Left lobe of liver (tissue), 2 donors: ENCODE measurements at regions not wholly inside any gene's neighbourhood (a gene's known extent, or its start where the extent isn't known, plus 50 kb on each side); places are given as distances from the start of the nearest gene placed in this dataset.

Experiments
- ATAC-seq: fragments of 200-7000 bp; cut with Tn5 transposase; one replicate; pipeline ENCODE4 v1.9.1; 2020; ENCODE audit warnings: mild to moderate bottlenecking, moderate library complexity
- DNase-seq: peaks from one replicate; pipeline ENCODE4 v3.0.0-alpha.2; 2020; ENCODE audit warnings: low spot score
- donor health status: DM: no; HTN: no; CAD: no; lungs with moderate emphysema.
- donor health status: DM: no; HTN: yes; CAD: no.

DNA sequence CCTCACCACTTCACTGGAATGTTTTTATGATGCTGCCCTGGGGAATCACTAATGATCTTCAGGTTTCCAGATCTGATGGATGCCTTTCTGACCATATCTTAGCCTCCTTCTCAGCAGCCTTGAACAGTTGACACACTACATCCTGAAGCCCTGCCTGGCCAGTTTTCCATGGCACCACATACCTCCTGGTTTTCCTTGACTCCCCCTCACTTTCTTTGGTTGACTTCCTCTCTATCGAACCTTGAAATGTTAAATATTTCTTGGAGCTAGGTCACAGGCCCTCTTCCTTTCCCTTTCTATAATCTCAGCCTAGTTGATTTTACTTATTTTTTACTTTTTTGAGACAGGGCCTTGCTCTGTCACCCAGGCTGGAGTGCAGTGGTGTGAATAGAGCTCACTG, 108.8 kb upstream of the CDK1 start:
- ATAC-seq (no peak), DNase-seq (no peak)

- ATAC-seq (no peak), DNase-seq (no peak)
Observed at GRCh38 chr10:60666221-60666620, 112.1 kb upstream of the CDK1 start.

GRCh38 chr10:60664859-60665258, 113.4 kb upstream of the CDK1 start:
- DNase-seq = no peak
- ATAC-seq = no peak

DNA sequence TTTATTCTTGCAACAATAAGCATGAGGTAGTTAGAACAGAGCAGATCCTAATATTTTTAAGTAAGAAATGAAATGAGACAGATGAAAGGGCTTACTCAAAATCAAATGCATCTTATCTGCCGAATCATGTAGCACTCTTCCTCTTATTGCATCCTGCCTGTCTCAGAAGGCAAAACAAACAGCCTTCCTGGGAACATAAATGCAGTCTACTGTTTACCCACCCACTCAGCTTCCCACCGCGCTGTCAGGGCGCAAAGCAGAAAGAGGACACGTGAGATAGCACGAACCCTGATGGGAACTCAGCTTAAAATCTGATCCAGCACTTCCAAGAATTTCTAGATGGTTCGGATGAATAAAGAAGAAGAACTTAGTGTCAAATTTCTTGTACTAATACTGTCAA, 114.4 kb upstream of the CDK1 start:
- no peak for DNase-seq
- no peak for ATAC-seq

- no peak for ATAC-seq
Observed at GRCh38 chr10:60662917-60663614, 115.2 kb upstream of the CDK1 start.

DNA sequence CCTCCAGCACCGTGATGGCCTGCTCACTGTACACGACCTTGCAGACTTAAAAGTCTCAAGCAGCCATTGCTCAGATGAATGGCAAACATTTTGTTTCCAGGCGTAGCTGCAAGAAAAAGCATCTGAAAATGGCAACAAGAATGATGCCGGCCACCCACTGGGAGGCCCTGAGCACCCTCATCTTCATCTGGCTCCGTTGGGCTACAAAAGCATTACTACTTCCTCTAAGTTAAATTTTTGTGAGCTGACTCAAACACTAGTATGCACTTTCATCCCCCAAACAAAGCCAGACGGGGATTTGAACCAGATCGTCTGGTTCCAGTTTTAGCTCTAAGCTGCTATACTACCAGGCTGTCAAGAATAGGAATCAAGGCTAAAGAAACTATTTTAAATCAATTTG, 116.6 kb upstream of the CDK1 start:
- no peak for ATAC-seq

More at GRCh38 chr10:60662917-60663614, 115.2 kb upstream of the CDK1 start:
- DNase-seq = no peak

DNA sequence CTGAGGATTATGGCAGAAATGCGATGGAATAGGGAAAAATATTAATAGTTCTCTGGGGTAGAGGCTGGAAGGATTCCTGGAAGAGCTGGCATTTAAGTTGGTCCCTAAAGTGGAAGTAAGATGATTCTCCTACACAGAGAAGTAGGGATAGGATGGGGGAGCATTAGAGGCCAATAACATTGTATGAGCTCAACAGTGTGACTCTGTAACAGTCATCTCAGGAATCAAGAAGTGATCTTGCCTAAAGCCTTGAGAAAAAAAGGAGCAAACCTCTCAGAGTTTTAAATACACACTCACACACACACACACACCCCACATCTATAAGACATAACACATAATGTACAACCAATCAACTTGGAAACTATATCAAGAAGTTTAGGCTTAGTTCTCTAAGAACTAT, 117.7 kb upstream of the CDK1 start:
- ATAC-seq = no peak
- DNase-seq = no peak

More for the DNA sequence above, 116.6 kb upstream of the CDK1 start:
- DNase-seq = no peak

DNA sequence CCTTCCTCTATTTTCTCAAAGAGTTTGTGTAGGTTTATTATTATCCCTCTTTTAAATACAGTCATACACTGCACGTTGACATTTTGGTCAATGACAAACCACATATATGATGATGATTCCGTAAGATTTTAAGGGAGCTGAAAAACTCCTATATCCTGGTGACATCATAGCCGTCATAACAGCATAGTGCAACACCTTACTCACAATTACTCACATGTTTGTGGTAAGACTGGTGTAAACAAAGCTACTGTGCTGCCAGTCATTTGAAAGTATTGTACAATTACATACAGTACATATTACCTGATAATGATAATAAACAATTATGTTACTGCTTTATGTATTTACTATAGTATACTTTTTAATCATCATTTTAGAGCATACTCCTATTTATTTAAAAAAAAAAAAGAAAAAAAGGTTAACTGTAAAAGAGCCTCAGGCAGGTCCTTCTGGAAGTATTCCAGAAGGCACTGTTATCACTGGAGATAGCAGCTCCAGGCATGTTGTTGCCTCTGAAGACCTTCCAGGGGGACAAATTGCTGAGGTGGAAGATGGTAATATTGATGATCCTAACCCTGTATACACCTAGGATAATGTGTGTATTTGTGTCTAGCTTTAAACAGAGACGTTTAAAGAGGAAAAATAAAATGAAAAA, 123.3 kb upstream of the CDK1 start:
- DNase-seq (no peak), ATAC-seq (no peak)

- ATAC-seq = no peak
- no peak for DNase-seq
Observed at GRCh38 chr10:60652628-60653027, 125.7 kb upstream of the CDK1 start.

- DNase-seq (no peak), ATAC-seq (no peak)
Observed at GRCh38 chr10:60650378-60650800, 127.9 kb upstream of the CDK1 start.

- DNase-seq (no peak), ATAC-seq (no peak)
Observed at GRCh38 chr10:60649485-60650377, 128.5 kb upstream of the CDK1 start.

DNA sequence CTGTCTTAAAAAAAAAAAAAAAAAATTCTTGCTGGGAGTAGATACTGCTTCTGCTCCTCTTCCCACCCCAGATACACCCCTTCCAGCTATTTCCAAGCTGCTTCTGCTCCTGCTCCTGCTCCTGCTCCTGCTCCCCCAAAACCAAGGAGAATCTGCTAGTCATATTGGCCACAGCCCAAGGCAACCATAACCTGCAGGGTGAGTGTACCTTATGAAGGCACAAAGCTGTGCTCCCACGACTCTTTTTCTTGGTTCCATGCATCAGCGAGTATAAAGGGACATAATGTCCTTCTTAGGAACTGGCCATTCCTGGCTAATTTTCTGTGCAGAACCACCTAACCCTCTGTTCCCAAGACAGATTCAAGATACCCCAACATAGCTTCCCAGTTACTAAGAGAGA, 129.5 kb upstream of the CDK1 start:
- ATAC-seq = no peak
- DNase-seq = no peak

- ATAC-seq (peak; percentile 84), DNase-seq (no peak)
Observed at GRCh38 chr10:60646966-60647796, 131.1 kb upstream of the CDK1 start.

DNA sequence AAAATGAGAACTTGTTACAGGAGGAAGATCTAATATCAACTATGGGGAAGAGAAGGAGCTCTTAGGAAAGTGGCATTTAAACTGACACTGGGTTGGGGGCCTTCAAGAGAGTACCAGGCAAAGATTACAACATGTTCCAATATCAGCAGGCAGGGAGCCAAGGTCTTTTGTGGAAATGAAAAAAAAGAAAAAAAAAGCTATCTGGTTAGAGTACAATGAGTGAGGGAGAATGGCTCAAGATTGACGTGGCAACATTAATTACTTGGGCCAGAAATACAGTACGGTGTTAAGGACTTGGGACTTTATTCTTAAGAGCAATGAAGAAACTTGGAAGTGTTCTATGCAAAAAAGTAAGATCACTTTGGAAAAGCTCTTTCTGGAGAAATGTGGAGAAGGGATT, 132.3 kb upstream of the CDK1 start:
- ATAC-seq = no peak
- DNase-seq = no peak

- DNase-seq = no peak
- no peak for ATAC-seq
Observed at GRCh38 chr10:60644436-60645130, 133.7 kb upstream of the CDK1 start.

- DNase-seq (no peak), ATAC-seq (no peak)
Observed at GRCh38 chr10:60643874-60644273, 134.4 kb upstream of the CDK1 start.

DNA sequence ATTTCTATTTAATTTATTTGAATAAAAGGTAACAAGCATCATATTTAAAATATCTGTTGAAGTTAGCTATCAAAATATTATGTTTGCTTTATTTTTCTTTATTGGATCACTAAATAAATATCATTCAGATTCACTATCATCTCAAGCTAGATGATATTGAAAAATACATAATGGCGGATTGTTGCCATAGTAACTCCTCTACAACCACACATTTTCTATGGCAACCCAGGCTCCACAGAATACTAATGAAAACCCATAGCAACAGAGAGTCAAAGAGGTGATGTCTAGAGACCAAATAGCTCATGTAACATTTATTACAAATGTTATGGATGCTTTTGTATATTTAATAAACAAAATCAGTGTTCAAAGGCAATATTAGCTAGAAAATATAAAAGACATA, 148.9 kb upstream of the CDK1 start:
- no peak for ATAC-seq
- no peak for DNase-seq

- ATAC-seq = peak; percentile 97
- DNase-seq = no peak
Observed at GRCh38 chr10:60627778-60628748, 150.2 kb upstream of the CDK1 start.

- ATAC-seq = no peak
- DNase-seq = no peak
Observed at GRCh38 chr10:60626037-60626436, 152.2 kb upstream of the CDK1 start.
